IMR-90 (cell line): ENCODE measurements at regions not wholly inside any gene's neighbourhood (a gene's known extent, or its start where the extent isn't known, plus 50 kb on each side); places are given as distances from the start of the nearest gene placed in this dataset.
"Not testable (repeated sequence)": the region's sequence is repeated elsewhere in the genome, so short reads cannot be mapped to it uniquely, and the experiment has no call there.

ENCODE experiments used
- CEBPB ChIP-seq: IDR thresholded peaks from 2 replicates; pipeline ENCODE4 v1.6.1; 2012; ENCODE audit warnings: low read depth, low read length, improper control_type of control experiment
- CTCF ChIP-seq: conservative IDR thresholded peaks from 2 replicates; pipeline ENCODE4 v1.5.1; 2012; ENCODE audit warnings: mild to moderate bottlenecking, low read depth, low read length, improper control_type of control experiment
- ELK1 ChIP-seq: fragments of 150-350 bp; IDR thresholded peaks from 2 replicates; pipeline ENCODE4 v1.6.1; 2016; ENCODE audit warnings: low read depth, mild to moderate bottlenecking, low read length, moderate library complexity, borderline replicate concordance
- FOS ChIP-seq: fragments of 150-350 bp; IDR thresholded peaks from 2 replicates; pipeline ENCODE4 v1.6.1; 2016; ENCODE audit warnings: low read depth, low read length
- NFE2L2 ChIP-seq: fragments of 150-350 bp; IDR thresholded peaks from 2 replicates; pipeline ENCODE4 v1.6.1; 2016; ENCODE audit warnings: low read depth, mild to moderate bottlenecking, low read length
- POLR2A ChIP-seq: IDR thresholded peaks from 2 replicates; pipeline ENCODE4 v1.6.1; 2012; ENCODE audit warnings: mild to moderate bottlenecking, low read depth, low read length
- RAD21 ChIP-seq: IDR thresholded peaks from 2 replicates; pipeline ENCODE4 v1.6.1; 2012; ENCODE audit warnings: low read length, improper control_type of control experiment
- RFX5 ChIP-seq: IDR thresholded peaks from 2 replicates; pipeline ENCODE4 v1.8.0; 2012; ENCODE audit warnings: low read depth, mild to moderate bottlenecking, low read length, moderate library complexity
- SMC3 ChIP-seq: fragments of 150-350 bp; IDR thresholded peaks from 2 replicates; pipeline ENCODE4 v1.6.1; 2016; ENCODE audit warnings: low read depth, mild to moderate bottlenecking, antibody characterized with exemption, low read length, moderate library complexity
- USF2 ChIP-seq: fragments of 150-350 bp; IDR thresholded peaks from 2 replicates; pipeline ENCODE4 v1.6.1; 2017; ENCODE audit warnings: mild to moderate bottlenecking, antibody characterized with exemption, low read length, low read depth

GRCh38 chr14:106768972-106769700 lies 1242.8 kb downstream of the TMEM121 start:
- TF ChIP-seq CTCF, SMC3, USF2, POLR2A, RAD21, CEBPB, RFX5, FOS, ELK1, NFE2L2: not testable (repeated sequence)
